IPS DF 4.7 (cell line): ENCODE measurements at regions not wholly inside any gene's neighbourhood (a gene's known extent, or its start where the extent isn't known, plus 50 kb on each side); places are given as distances from the start of the nearest gene placed in this dataset.
"Not testable (repeated sequence)": the region's sequence is repeated elsewhere in the genome, so short reads cannot be mapped to it uniquely, and the experiment has no call there.

ENCODE experiments used
- DNase-seq: peaks from one replicate; pipeline ENCODE4 v3.0.0-alpha.2; 2013; ENCODE audit warnings: low spot score; ENCODE audit errors: extremely low read depth

DNA sequence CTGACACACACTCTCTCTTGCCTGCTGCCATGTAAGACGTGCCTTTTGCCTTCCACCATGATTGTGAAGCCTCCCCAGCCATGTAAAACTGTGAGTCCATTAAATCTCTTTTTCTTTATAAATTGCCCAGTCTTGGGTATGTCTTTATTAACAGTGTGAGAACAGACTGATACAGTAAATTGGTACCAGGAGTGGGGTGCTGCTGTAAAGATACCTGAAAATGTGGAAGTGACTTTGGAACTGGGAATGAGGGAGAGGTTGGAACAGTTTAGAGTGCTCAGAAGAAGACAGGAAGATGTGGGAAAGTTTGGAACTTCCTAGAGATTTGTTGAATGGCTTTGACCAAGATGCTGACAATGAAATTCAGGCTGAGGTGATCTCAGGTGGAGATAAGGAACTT lies 77.9 kb upstream of the SFRP2 start:
- DNase-seq, result not testable (repeated sequence)

DNA sequence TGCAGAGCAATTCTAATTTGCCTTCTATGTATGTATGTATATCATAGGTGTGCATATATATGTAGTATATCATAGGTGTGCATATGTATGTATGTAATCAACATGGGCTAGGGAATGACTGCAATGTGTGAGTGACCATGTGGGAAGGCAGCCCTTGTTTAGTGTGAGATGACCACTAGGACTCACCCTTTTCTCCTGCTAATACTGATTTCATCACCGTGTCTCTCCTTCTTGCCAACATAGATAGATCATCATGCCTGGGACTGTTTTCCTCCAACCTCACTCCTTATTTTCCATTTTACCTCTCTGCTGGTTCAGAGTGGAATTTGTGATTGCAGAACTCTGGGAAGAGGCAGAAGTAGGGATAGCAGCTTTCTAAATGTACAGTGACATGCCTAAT lies 63.6 kb upstream of the SFRP2 start:
- no peak for DNase-seq

DNA sequence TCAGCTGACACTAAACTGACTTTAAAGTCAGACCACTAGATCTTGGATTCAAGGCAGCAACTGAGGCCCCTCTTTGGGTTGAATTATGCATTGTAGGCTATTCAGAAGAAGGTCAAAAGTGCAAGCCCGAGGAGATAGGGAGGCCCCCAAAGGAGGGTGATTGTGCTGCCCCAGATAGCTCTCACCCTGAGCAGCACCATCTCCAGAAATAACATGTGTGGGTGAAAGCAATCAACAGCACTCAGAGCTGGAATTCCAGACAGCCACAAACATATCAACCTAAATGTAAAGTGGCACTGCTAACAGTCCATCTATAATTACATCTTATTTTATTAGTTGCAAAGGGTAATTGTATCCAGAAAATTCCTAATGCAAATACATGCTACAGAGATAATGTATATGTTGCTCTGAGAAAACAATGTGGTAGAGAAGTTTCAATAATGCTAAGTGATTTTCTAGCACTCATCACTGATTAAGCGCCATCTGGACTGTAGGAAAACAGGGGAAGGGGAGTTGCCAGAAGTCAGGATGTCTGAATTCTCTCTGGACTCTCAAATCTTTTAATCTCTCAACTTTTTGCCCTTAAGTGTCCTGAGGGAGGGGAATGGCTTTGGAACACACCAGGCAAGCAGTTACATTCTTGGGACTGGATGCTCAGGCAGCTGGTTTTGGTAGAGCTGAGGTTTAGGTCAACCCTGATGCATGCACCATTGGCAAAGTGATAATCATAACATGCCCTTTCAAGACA lies 61.8 kb upstream of the SFRP2 start:
- DNase-seq, result no peak

- DNase-seq, result no peak
Observed at GRCh38 chr4:153844144-153844543, 55.3 kb upstream of the SFRP2 start.
